Right renal cortex interstitium (tissue), 3 donors: ENCODE measurements at regions not wholly inside any gene's neighbourhood (a gene's known extent, or its start where the extent isn't known, plus 50 kb on each side); places are given as distances from the start of the nearest gene placed in this dataset.

Experiments used
- DNase-seq, 3 donors: peaks; one replicate each; pipeline ENCODE4 v3.0.0-alpha.2; 2013; ENCODE audit warnings: low read depth in 3 of 3, low spot score in 2 of 3

GRCh38 chr6:95777338-95777737 is 200.0 kb downstream of the MANEA start:
- no peak for DNase-seq

GRCh38 chr6:95780037-95780436 is 202.7 kb downstream of the MANEA start:
- DNase-seq, result no peak

GRCh38 chr6:95784019-95784418 is 206.7 kb downstream of the MANEA start:
- DNase-seq, result no peak

GRCh38 chr6:95784869-95785268 is 207.5 kb downstream of the MANEA start:
- DNase-seq, result no peak

- no peak for DNase-seq
These were observed 208.4 kb downstream of the MANEA start for GRCh38 chr6:95785785-95786184.

- no peak for DNase-seq
These were observed 209.5 kb downstream of the MANEA start for GRCh38 chr6:95786802-95787201.

GRCh38 chr6:95790787-95791186 is 213.5 kb downstream of the MANEA start:
- DNase-seq, result no peak

GRCh38 chr6:95794749-95795148 is 217.4 kb downstream of the MANEA start:
- DNase-seq, result no peak

GRCh38 chr6:95795927-95796326 is 218.6 kb downstream of the MANEA start:
- DNase-seq, result no peak

GRCh38 chr6:95797054-95797453 is 218.7 kb upstream of the FUT9 start:
- DNase-seq, result no peak

GRCh38 chr6:95802978-95803377 is 212.8 kb upstream of the FUT9 start:
- DNase-seq, result no peak

GRCh38 chr6:95803889-95804288 is 211.9 kb upstream of the FUT9 start:
- no peak for DNase-seq

GRCh38 chr6:95804847-95805541 is 210.8 kb upstream of the FUT9 start:
- no peak for DNase-seq

GRCh38 chr6:95805699-95806098 is 210.1 kb upstream of the FUT9 start:
- no peak for DNase-seq

GRCh38 chr6:95815389-95816056 is 200.3 kb upstream of the FUT9 start:
- DNase-seq, result no peak

GRCh38 chr6:95819461-95819860 is 196.3 kb upstream of the FUT9 start:
- no peak for DNase-seq

- DNase-seq, result no peak
These were observed 195.8 kb upstream of the FUT9 start for GRCh38 chr6:95819939-95820338.

GRCh38 chr6:95830859-95831557 is 184.8 kb upstream of the FUT9 start:
- no peak for DNase-seq

GRCh38 chr6:95837890-95838289 is 177.9 kb upstream of the FUT9 start:
- no peak for DNase-seq

GRCh38 chr6:95841560-95841959 is 174.2 kb upstream of the FUT9 start:
- DNase-seq, result no peak

- no peak for DNase-seq
These were observed 169.1 kb upstream of the FUT9 start for GRCh38 chr6:95846652-95847051.

GRCh38 chr6:95847061-95847460 is 168.7 kb upstream of the FUT9 start:
- DNase-seq, result no peak
